HG02852 (cell line): ENCODE measurements at regions not wholly inside any gene's neighbourhood (a gene's known extent, or its start where the extent isn't known, plus 50 kb on each side); places are given as distances from the start of the nearest gene placed in this dataset.
"Not testable (repeated sequence)": the region's sequence is repeated elsewhere in the genome, so short reads cannot be mapped to it uniquely, and the experiment has no call there.

Source experiments
- ATAC-seq: cut with Tn5 transposase; IDR thresholded peaks from one replicate; pipeline ENCODE4 v1.9.1; 2021; ENCODE audit warnings: mild to moderate bottlenecking, moderate library complexity; ENCODE audit not compliant: unreplicated experiment

GRCh38 chr1:102365071-102365470, 368.3 kb upstream of the OLFM3 start:
- no peak for ATAC-seq

- no peak for ATAC-seq
Observed at GRCh38 chr1:102336602-102337001, 339.9 kb upstream of the OLFM3 start.

DNA sequence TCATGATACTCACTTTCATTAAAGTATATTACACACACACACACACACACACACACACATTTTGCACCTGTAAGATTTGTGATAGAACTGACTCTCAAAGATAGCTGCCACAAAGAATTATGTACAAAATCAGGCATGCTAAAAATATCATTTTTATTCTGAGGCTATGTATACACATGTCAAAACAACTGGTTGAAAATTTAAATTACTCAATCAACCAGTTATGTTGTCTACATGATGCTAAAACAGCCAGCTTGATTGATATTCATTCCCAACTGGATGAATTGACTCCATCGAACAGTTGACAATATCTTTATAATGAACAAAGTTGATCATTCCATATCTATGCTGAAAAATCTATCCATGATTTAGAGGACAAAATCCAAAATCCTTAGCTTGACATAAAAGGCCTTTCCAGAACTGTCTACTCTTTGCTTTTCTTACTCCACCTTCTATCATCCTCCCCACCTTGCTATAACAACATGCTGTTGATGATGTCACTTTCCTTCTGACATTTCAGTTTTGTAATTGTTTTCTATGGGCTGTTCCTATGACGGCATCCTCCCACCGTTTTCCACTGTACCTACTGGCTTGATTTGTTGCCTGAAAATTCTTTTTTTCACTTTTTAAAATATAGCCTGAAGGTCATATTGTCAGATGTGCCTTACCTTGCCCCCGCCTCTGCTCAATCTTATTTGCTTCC, 321.5 kb upstream of the OLFM3 start:
- no peak for ATAC-seq

- ATAC-seq = no peak
Observed at GRCh38 chr1:102315096-102315495, 318.4 kb upstream of the OLFM3 start.

GRCh38 chr1:102296116-102296515, 299.4 kb upstream of the OLFM3 start:
- no peak for ATAC-seq

- ATAC-seq = no peak
Observed at GRCh38 chr1:102282955-102283354, 286.2 kb upstream of the OLFM3 start.

GRCh38 chr1:102262994-102263393, 266.3 kb upstream of the OLFM3 start:
- no peak for ATAC-seq

DNA sequence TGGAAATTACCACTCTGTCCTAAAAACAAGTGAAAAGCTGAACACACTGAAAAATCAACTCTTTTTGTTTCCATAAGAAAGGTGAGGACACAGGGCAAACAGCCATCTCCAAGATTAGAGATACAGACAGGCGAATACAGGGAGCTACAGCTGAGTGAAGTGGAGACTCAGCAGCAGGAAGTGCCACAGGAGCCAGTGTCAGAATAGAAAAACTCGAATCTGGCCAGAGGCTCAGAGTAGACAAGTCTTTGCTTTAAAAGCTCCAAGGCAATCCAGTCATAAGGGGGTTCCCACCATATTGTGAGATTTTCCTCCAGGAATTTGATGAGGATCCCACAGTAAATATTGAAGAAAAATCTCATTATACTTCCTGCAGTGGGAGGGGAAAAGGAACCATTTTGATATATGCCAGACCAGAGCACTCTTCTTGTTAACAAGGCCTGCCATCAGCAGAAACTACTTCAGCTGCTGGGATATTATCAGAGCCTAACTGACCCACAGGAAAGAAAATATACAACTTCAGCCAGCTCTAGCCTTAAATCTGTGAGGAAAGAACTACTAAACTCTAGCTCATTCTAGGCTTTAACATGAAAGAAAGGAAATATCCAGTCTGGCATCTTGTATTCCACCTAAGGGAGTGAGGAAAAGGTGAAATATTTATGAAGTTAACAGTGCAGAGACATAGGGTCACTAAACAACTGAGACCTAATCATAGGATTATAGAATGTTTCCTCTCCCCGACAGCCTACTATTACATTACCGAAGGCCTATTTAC, 256.2 kb upstream of the OLFM3 start:
- ATAC-seq = no peak

DNA sequence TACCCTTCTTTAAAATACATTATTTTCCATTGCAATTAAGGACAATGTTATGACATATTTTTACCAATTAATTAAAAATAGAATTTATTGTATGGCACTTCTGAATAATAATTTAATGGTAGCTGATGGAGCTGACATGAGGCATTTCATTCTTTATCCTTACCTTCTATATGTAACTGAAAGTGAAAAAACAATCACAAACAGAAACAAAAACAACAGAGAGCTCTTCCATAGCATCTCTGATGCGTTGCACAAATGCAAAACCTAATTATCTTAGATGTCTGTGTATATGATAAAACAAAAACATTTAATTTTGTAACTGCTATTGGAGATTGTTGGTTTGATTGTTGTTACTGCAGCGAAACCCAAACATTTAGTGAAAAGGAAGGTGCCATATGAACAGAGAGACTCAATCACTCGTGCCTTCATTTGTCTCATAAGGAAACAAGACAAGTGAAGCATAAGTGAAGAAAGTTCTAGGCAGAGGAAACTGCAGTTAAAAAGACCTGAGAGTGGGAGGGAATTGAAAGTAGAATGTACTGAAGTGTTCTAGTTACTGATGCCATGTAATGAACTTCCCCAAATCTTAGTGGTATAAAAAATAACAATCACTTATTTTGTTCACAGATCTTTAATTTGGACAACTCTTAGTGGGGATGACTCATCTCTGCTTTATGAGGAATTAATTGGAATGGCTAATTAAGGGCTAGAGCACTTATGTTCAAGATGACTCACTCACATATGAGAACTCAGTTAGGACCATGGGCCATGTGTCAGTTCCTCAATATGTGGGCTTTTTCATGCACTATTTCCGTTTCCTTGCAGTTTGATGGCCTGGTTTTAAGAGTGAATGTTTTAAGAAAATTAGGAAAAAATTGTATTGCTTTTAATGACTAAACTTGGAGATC, 245.0 kb upstream of the OLFM3 start:
- peak; percentile 81 for ATAC-seq

GRCh38 chr1:102239247-102239646, 242.5 kb upstream of the OLFM3 start:
- ATAC-seq = no peak

GRCh38 chr1:102234753-102235359, 238.1 kb upstream of the OLFM3 start:
- ATAC-seq = no peak

DNA sequence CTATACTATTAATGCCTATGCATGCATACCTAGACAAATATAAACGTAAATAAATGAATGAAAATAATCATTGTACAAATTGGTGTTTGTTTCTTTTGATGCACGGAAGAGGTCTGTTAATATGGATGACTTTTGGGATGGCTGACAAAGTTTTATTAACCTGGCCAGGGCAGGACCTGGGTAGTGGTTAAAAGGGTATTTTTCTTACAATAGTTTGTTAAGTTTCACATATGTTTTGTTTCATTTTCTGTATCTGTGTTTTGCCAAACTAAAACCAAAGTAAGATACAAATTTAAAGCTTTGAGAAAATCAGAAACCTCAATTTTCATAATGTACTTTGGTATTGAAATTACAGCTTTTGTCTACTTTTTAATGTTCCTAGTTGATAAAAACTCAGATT, 222.7 kb upstream of the OLFM3 start:
- ATAC-seq = no peak

DNA sequence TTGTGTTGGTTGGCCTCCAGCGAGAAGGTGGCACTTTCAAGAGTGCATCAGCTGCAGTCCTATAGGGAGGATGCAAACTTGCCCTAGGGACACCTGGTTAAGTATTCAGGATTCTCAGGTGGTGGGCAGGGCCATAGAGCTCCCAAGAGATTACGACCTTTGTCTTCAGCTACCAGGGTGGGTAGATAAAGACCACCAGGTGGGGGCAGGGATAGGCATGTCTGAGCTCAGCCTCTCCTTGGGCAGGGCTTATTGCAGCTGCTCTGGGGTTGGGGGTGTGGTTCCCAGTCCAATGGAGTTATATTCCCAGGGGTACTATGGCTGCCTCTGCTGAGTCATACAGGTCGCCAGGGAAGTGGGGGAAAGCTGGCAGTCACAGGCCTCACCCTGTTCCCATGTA, 214.2 kb upstream of the OLFM3 start:
- ATAC-seq = not testable (repeated sequence)

GRCh38 chr1:102191723-102192122, 195.0 kb upstream of the OLFM3 start:
- ATAC-seq = no peak

DNA sequence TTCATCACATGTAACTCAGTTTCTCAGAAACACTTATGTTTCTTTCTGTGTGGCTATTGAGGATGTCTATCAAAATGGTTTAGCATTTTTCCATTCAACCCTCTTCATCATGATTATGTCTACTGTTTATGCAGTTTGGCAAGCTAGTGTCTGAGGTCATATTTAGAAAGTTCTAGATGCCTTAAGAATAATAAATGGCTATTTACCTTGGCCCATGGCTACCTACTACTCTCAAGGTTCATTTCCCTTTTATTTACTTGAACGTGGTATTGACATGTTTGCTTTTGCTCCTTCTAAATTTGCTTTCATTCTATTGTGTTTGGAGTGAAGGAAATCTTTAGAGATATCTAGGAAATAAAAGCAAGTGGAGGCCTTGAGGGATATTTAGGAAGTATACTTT, 193.7 kb upstream of the OLFM3 start:
- ATAC-seq = no peak

DNA sequence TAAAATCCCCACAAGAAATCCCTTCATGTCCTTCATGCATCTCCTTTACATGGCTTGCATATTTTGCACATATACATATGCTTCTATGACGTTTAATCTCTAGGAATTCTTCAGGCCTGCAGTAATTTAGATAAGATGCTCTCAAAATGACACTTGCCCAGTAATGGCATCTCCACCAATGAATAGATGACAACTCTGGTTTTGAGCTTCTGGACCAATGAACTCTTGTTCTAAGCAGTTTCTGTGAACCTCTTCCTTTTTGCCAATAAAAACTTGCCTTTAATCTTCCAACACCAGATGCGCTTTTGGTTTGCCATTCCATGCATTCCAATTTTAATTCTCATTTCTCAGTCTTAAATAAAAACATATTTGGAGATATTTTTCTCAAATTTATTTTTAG, 189.8 kb upstream of the OLFM3 start:
- no peak for ATAC-seq

GRCh38 chr1:102185260-102185659, 188.5 kb upstream of the OLFM3 start:
- ATAC-seq = no peak

- no peak for ATAC-seq
Observed at GRCh38 chr1:102184477-102184876, 187.8 kb upstream of the OLFM3 start.

- ATAC-seq = no peak
Observed at GRCh38 chr1:102183711-102184110, 187.0 kb upstream of the OLFM3 start.

- no peak for ATAC-seq
Observed at GRCh38 chr1:102182603-102183260, 186.0 kb upstream of the OLFM3 start.

DNA sequence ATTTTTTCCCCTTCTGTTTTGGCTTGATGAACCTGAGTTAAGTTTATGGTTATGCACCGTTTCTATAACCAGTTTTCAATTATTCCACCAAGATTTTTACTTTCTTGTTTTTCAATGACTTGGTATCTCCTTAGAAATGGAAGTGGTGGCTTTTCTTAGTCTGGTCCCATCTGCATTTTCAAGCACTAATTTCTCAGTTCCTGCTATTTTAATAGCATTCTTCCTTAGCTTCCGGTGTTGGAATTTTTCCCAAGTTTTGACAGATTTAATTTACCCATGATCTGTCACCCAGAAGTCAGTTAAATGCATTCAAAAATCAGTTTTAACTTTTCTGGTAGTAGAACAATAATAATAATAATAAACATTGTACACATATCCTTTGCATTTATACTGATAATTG, 184.6 kb upstream of the OLFM3 start:
- no peak for ATAC-seq
